Erythroblast (primary cell): ENCODE measurements at regions not wholly inside any gene's neighbourhood (a gene's known extent, or its start where the extent isn't known, plus 50 kb on each side); places are given as distances from the start of the nearest gene placed in this dataset.

Source experiments
- GATA1 ChIP-seq: IDR thresholded peaks from 2 replicates; pipeline ENCODE4 v1.6.1; 2011; ENCODE audit warnings: low read depth, mild to moderate bottlenecking, control low read depth, low read length, moderate library complexity
- POLR2A ChIP-seq: IDR thresholded peaks from 2 replicates; pipeline ENCODE4 v1.6.1; 2011; ENCODE audit warnings: mild to moderate bottlenecking, low read length

GRCh38 chr12:107616941-107617340 lies 68.7 kb upstream of the PWP1 start:
- TF ChIP-seq POLR2A (no peak), GATA1 (no peak)
